DOHH2 (cell line): ENCODE measurements at regions not wholly inside any gene's neighbourhood (a gene's known extent, or its start where the extent isn't known, plus 50 kb on each side); places are given as distances from the start of the nearest gene placed in this dataset.
"Not testable (repeated sequence)": the region's sequence is repeated elsewhere in the genome, so short reads cannot be mapped to it uniquely, and the experiment has no call there.

Experiments used
- H3F3A ChIP-seq: fragments of 200-600 bp; sonication (generic), shearing (Covaris generic); 2 replicates; pipeline ENCODE4 v1.6.0; 2016; ENCODE audit warnings: antibody characterized with exemption, mild to moderate bottlenecking; ENCODE audit not compliant: control insufficient read depth, insufficient read depth
- H3K27ac ChIP-seq: fragments of 200-600 bp; sonication (generic); 2 replicates; pipeline ENCODE4 v1.5.1; 2014; ENCODE audit warnings: low read depth, mild to moderate bottlenecking, low read length, moderate library complexity
- H3K27me3 ChIP-seq: fragments of 200-600 bp; sonication (generic); 2 replicates; pipeline ENCODE4 v1.6.1; 2014; ENCODE audit warnings: mild to moderate bottlenecking, low read length, mixed read lengths; ENCODE audit not compliant: control insufficient read depth
- H3K36me3 ChIP-seq: fragments of 200-600 bp; sonication (generic); 2 replicates; pipeline ENCODE4 v1.6.1; 2014; ENCODE audit warnings: mild to moderate bottlenecking, low read length, moderate library complexity, mixed read lengths; ENCODE audit not compliant: control insufficient read depth
- H3K4me1 ChIP-seq: fragments of 200-600 bp; sonication (generic); 2 replicates; pipeline ENCODE4 v1.6.1; 2014; ENCODE audit warnings: mild to moderate bottlenecking, low read length, mixed read lengths; ENCODE audit not compliant: control insufficient read depth
- H3K4me2 ChIP-seq: fragments of 200-600 bp; sonication (generic); 2 replicates; pipeline ENCODE4 v1.6.0; 2014; ENCODE audit warnings: mild to moderate bottlenecking, low read length, moderate library complexity
- H3K4me3 ChIP-seq: fragments of 200-600 bp; sonication (generic); 2 replicates; pipeline ENCODE4 v1.5.1; 2014; ENCODE audit warnings: mild to moderate bottlenecking, low read length, mixed read lengths
- H3K79me2 ChIP-seq: fragments of 200-600 bp; sonication (generic); 2 replicates; pipeline ENCODE4 v1.6.1; 2014; ENCODE audit warnings: mild to moderate bottlenecking, low read length, mixed read lengths; ENCODE audit not compliant: control insufficient read depth
- H3K9me2 ChIP-seq: fragments of 200-600 bp; sonication (generic); replicated peaks from 2 replicates; pipeline ENCODE4 v1.6.1; 2014; ENCODE audit warnings: mild to moderate bottlenecking, low read length, mixed read lengths; ENCODE audit not compliant: control insufficient read depth
- H3K9me3 ChIP-seq: fragments of 200-600 bp; sonication (generic); 2 replicates; pipeline ENCODE4 v1.6.1; 2014; ENCODE audit warnings: antibody characterized with exemption, low read length, mixed read lengths; ENCODE audit not compliant: control insufficient read depth, insufficient read depth
- H4K20me1 ChIP-seq: fragments of 200-600 bp; sonication (generic); 2 replicates; pipeline ENCODE4 v1.6.0; 2014; ENCODE audit warnings: low read depth, mild to moderate bottlenecking, antibody characterized with exemption, low read length, moderate library complexity; ENCODE audit not compliant: control insufficient read depth, insufficient read depth
- CTCF ChIP-seq: fragments of 200-600 bp; sonication (generic); IDR thresholded peaks from one replicate; pipeline ENCODE4 v1.5.1; 2014; ENCODE audit warnings: antibody characterized with exemption, mild to moderate bottlenecking, low read depth, low read length; ENCODE audit not compliant: poor library complexity, severe bottlenecking
- EZH2phosphoT487 ChIP-seq: fragments of 200-600 bp; sonication (generic); IDR thresholded peaks from 2 replicates; pipeline ENCODE4 v1.6.1; 2017; ENCODE audit warnings: borderline replicate concordance, mild to moderate bottlenecking, antibody characterized with exemption, low read length, moderate library complexity, mixed read lengths

- H3K36me3 ChIP-seq, H3K79me2 ChIP-seq, H3F3A ChIP-seq, H3K4me2 ChIP-seq, H3K9me3 ChIP-seq, H4K20me1 ChIP-seq, H3K4me3 ChIP-seq, H3K4me1 ChIP-seq, H3K27ac ChIP-seq, H3K9me2 ChIP-seq, H3K27me3 ChIP-seq: not testable (repeated sequence)
Measured at GRCh38 chr17:21470422-21470821, 94.3 kb downstream of the KCNJ12 start.

GRCh38 chr17:21470861-21471260, 94.7 kb downstream of the KCNJ12 start:
- peaks cover 6% of the 10 kb centered on the region for H3K27me3 ChIP-seq
- no peaks in the 10 kb centered on the region for H3K9me2 ChIP-seq
- H3K36me3 ChIP-seq, result no peaks in the 10 kb centered on the region
- H3K27ac ChIP-seq, result no peak overlapping the region
- TF ChIP-seq CTCF, result no peak
- TF ChIP-seq EZH2phosphoT487, result no peak
- H3K4me3 ChIP-seq, result no peak overlapping the region
- H3K9me3 ChIP-seq, result no peaks in the 10 kb centered on the region
- H3K79me2 ChIP-seq, result no peaks in the 10 kb centered on the region
- H3K4me2 ChIP-seq, result no peak overlapping the region
- H3F3A ChIP-seq, result no peaks in the 10 kb centered on the region
- no peaks in the 10 kb centered on the region for H3K4me1 ChIP-seq
- H4K20me1 ChIP-seq, result no peaks in the 10 kb centered on the region

- Histone ChIP-seq H3K9me3 (no peaks in the 10 kb centered on the region; the same call in 1 of the 2 replicates), H3F3A (no peaks in the 10 kb centered on the region), H3K9me2 (no peaks in the 10 kb centered on the region), H3K4me2 (no peak overlapping the region), H3K27ac (no peak overlapping the region), H3K79me2 (no peaks in the 10 kb centered on the region), H4K20me1 (no peaks in the 10 kb centered on the region), H3K27me3 (peaks cover 6% of the 10 kb centered on the region), H3K4me3 (no peak overlapping the region), H3K36me3 (no peaks in the 10 kb centered on the region), H3K4me1 (no peaks in the 10 kb centered on the region)
- TF ChIP-seq EZH2phosphoT487 (no peak), CTCF (no peak)
Measured at GRCh38 chr17:21474815-21475214, 98.7 kb downstream of the KCNJ12 start.

- Histone ChIP-seq H4K20me1 (no peaks in the 10 kb centered on the region), H3K9me2 (no peaks in the 10 kb centered on the region), H3K36me3 (no peaks in the 10 kb centered on the region), H3K4me2 (no peak overlapping the region), H3K27ac (no peak overlapping the region), H3K9me3 (no peaks in the 10 kb centered on the region; the same call in 1 of the 2 replicates), H3K27me3 (peaks cover 6% of the 10 kb centered on the region), H3F3A (no peaks in the 10 kb centered on the region), H3K4me1 (no peaks in the 10 kb centered on the region), H3K79me2 (no peaks in the 10 kb centered on the region), H3K4me3 (no peak overlapping the region)
- no peak for TF ChIP-seq EZH2phosphoT487
- no peak for TF ChIP-seq CTCF
Measured at GRCh38 chr17:21475571-21475970, 99.4 kb downstream of the KCNJ12 start.
